Progenitor cell of endocrine pancreas (in vitro differentiated cells): ENCODE measurements at regions not wholly inside any gene's neighbourhood (a gene's known extent, or its start where the extent isn't known, plus 50 kb on each side); places are given as distances from the start of the nearest gene placed in this dataset.

Experiments used
- DNase-seq: peaks from one replicate; pipeline ENCODE4 v3.0.0; 2021; ENCODE audit warnings: low spot score; ENCODE audit not compliant: unreplicated experiment
- H3K27ac Mint-ChIP-seq: 2 replicates; pipeline ENCODE4 v1.8.0; 2021; ENCODE audit warnings: mild to moderate bottlenecking, moderate library complexity, mixed read lengths
- H3K27me3 Mint-ChIP-seq: 2 replicates; pipeline ENCODE4 v1.8.0; 2021; ENCODE audit warnings: mixed read lengths
- H3K36me3 Mint-ChIP-seq: 2 replicates; pipeline ENCODE4 v1.8.0; 2022; ENCODE audit warnings: mixed read lengths; ENCODE audit not compliant: insufficient read depth
- H3K4me1 Mint-ChIP-seq: 2 replicates; pipeline ENCODE4 v1.8.0; 2021; ENCODE audit warnings: low read depth, mixed read lengths
- H3K4me3 Mint-ChIP-seq: 2 replicates; pipeline ENCODE4 v1.8.0; 2021; ENCODE audit warnings: low read depth, mild to moderate bottlenecking, moderate library complexity, mixed read lengths
- H3K9me3 Mint-ChIP-seq: 2 replicates; pipeline ENCODE4 v1.8.0; 2021; ENCODE audit warnings: low read depth, mixed read lengths
- CTCF ChIP-seq: fragments of 200-600 bp; sonication (generic); IDR thresholded peaks from one replicate; pipeline ENCODE4 v1.5.0; 2021; ENCODE audit warnings: antibody characterized with exemption, mild to moderate bottlenecking; ENCODE audit not compliant: unreplicated experiment

- Mint-ChIP-seq H3K36me3 (peaks cover 3% of the 10 kb centered on the region), H3K9me3 (peaks cover 7% of the 10 kb centered on the region), H3K27me3 (no peaks in the 10 kb centered on the region), H3K27ac (no peak overlapping the region), H3K4me3 (no peak overlapping the region), H3K4me1 (peaks cover 29% of the 10 kb centered on the region)
- TF ChIP-seq CTCF = no peak
- DNase-seq = no peak
Observed at GRCh38 chr10:21030091-21030490, 133.0 kb upstream of the NEBL start.

GRCh38 chr10:21022821-21023220 lies 125.7 kb upstream of the NEBL start:
- Mint-ChIP-seq H3K27ac (no peak overlapping the region), H3K9me3 (no peaks in the 10 kb centered on the region), H3K27me3 (no peaks in the 10 kb centered on the region), H3K4me1 (peaks cover 3% of the 10 kb centered on the region), H3K4me3 (no peak overlapping the region), H3K36me3 (peaks cover 2% of the 10 kb centered on the region)
- no peak for TF ChIP-seq CTCF
- DNase-seq = no peak

DNA sequence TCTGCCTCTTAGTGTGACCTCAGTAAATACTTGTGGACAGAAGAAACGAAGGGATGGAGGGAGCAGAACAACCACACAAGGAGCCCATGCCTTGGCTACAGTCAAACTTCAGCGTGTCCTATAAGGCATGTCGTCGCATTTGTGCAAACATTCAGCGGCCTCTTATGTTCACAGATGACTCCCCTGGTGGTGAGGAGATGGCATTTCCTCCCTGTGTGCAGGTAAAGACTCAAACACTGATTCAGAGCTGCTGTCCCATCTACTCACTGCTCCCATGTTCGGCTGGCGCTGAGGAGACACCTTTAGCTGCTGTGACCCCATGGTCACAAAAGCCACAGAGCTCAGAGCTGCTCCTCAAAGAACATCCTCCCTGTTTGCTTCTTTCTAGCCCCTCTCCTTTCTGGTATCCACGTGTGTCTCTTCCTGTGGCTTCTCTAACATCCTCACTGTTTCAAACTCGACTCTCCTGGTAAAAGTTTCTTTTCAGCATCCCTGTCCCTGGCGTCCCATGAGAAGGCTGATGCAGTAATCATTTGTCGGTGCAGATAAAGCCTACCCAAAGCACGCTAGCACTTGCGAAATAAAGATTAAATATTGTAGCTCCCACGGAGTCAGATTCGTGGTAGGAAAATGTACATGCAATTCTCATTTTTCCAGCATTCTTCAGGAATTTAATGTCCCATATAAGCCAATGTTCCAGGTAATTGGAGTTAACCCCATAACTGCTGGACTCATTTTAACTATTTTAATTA lies 124.9 kb upstream of the NEBL start:
- H3K36me3 Mint-ChIP-seq = peaks cover 2% of the 10 kb centered on the region
- no peak for DNase-seq
- H3K4me1 Mint-ChIP-seq = peaks cover 3% of the 10 kb centered on the region
- no peaks in the 10 kb centered on the region for H3K9me3 Mint-ChIP-seq
- H3K27ac Mint-ChIP-seq = no peak overlapping the region
- no peaks in the 10 kb centered on the region for H3K27me3 Mint-ChIP-seq
- H3K4me3 Mint-ChIP-seq = no peak overlapping the region
- TF ChIP-seq CTCF = peak; percentile 45

DNA sequence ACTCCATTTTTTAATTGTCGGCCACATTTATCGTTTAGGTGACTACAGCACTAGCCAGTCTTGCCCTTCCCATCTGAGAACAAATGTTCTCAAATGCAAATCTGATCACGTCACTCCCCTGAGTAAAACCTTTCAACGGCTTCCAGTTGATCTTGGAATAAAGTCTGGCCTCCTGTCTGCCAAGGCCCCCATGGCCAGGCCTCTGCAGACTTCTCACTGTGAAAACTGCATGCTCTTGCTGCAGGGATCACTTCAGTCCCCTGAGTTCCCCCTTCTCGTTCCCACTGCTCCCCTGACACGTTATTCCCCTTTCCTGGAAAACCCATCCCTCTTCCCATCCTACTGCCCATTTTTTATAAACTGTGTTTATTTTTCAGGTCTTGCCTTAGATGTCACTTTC lies 124.1 kb upstream of the NEBL start:
- H3K27ac Mint-ChIP-seq = peak overlapping the region; percentile 30
- H3K9me3 Mint-ChIP-seq = no peaks in the 10 kb centered on the region
- H3K4me3 Mint-ChIP-seq = no peak overlapping the region
- DNase-seq = no peak
- no peaks in the 10 kb centered on the region for H3K27me3 Mint-ChIP-seq
- no peak for TF ChIP-seq CTCF
- H3K4me1 Mint-ChIP-seq = peaks cover 3% of the 10 kb centered on the region
- peaks cover 2% of the 10 kb centered on the region for H3K36me3 Mint-ChIP-seq

GRCh38 chr10:21020545-21020944 lies 123.4 kb upstream of the NEBL start:
- H3K27me3 Mint-ChIP-seq = no peaks in the 10 kb centered on the region

More at GRCh38 chr10:21020545-21020944, 123.4 kb upstream of the NEBL start:
- no peak for DNase-seq
- peaks cover 2% of the 10 kb centered on the region for H3K36me3 Mint-ChIP-seq
- peaks cover 3% of the 10 kb centered on the region for H3K4me1 Mint-ChIP-seq
- H3K4me3 Mint-ChIP-seq = no peak overlapping the region
- H3K27ac Mint-ChIP-seq = no peak overlapping the region
- TF ChIP-seq CTCF = peak; percentile 25
- no peaks in the 10 kb centered on the region for H3K9me3 Mint-ChIP-seq
